ENCODE measurements at regions not wholly inside any gene's neighbourhood (a gene's known extent, or its start where the extent isn't known, plus 50 kb on each side); places are given as distances from the start of the nearest gene placed in this dataset.

DNA sequence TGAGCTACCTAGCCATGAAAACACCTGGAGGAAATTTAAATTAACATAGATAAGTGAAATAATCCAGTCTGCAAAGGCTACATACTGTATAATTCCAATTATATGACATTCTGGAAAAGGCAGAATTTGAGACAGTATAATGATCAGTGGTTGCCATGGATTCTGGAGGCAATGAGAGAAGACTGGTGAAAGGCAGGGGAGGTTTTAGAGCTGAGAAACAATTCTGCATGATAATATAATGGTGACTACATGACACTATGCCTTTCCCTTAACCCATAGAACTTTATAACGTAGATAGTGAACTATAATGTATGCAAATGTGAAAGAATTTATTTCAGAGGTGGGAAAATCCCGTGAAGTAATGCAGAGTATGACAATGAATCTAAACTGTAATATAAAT lies 749.3 kb downstream of the TRIB2 start:
- Histone ChIP-seq H3K79me1 (ENCODE audit: low read depth, low read length) (no peaks in the 10 kb centered on the region), H3K27me3 (replicated peaks in 1 of 4; ENCODE audit: control insufficient read depth in 3 of 4, extremely low read depth in 1 of 4, insufficient read depth in 3 of 4, low read length in 3 of 4) (no peaks in the 10 kb centered on the region), H3K23ac (ENCODE audit: insufficient read length) (no peak overlapping the region), H2BK20ac (ENCODE audit: low read length) (no peak overlapping the region), H2AFZ (ENCODE audit: low read length) (no peak overlapping the region), H2BK120ac (replicated peaks; ENCODE audit: low read depth, low read length) (no peak overlapping the region), H3K27ac (ENCODE audit: low read depth, low read length) (no peak overlapping the region), H4K20me1 (replicated peaks in 1 of 2; ENCODE audit: control insufficient read depth in 1 of 2, insufficient read depth in 2 of 2, low read length in 2 of 2) (no peaks in the 10 kb centered on the region), H2BK12ac (ENCODE audit: low read depth, low read length) (no peak overlapping the region), H3K56ac (replicated peaks; ENCODE audit: insufficient read length, low read depth, low read length) (no peak overlapping the region), H3K4me1 (replicated peaks in 1 of 4; ENCODE audit: control insufficient read depth in 3 of 4, insufficient read depth in 4 of 4, low read length in 3 of 4) (peaks cover 0 to 2% (median 0%) of the 10 kb centered on the region in 4 experiments; a peak in 1 of 7 replicates), H3K36me3 (ENCODE audit: control insufficient read depth in 2 of 4, insufficient read depth in 4 of 4, low read length in 3 of 4) (no peaks in the 10 kb centered on the region), H4K5ac (ENCODE audit: insufficient read length, low read depth, low read length) (no peak overlapping the region), H4K8ac (ENCODE audit: extremely low read depth, insufficient read depth, low read length) (no peak overlapping the region), H2BK5ac (ENCODE audit: low read depth, low read length) (no peak overlapping the region), H3K23me2 (ENCODE audit: low read depth, low read length) (no peaks in the 10 kb centered on the region), H3K14ac (ENCODE audit: insufficient read length) (no peak overlapping the region), H3K4me2 (ENCODE audit: insufficient read depth in 1 of 2, low read depth in 2 of 2, low read length in 2 of 2) (no peak overlapping the region), H2AK5ac (ENCODE audit: low read depth, low read length) (no peak overlapping the region), H3K4ac (replicated peaks; ENCODE audit: insufficient read length, low read depth, low read length) (no peak overlapping the region), H3K9me3 (ENCODE audit: insufficient read depth in 2 of 2, low read depth in 1 of 2, low read length in 1 of 2) (peaks cover 0 to 3% of the 10 kb centered on the region in 2 experiments; a peak in 1 of 4 replicates), H3K4me3 (ENCODE audit: extremely low read depth in 1 of 4, insufficient read depth in 2 of 4, low read depth in 3 of 4, low read length in 4 of 4) (no peak overlapping the region), H4K91ac (replicated peaks; ENCODE audit: insufficient read length, low read length) (no peak overlapping the region), H3K79me2 (ENCODE audit: control insufficient read depth in 1 of 2, insufficient read depth in 2 of 2, low read length in 2 of 2) (no peaks in the 10 kb centered on the region), H3K9ac (replicated peaks in 1 of 4; ENCODE audit: extremely low read depth in 1 of 4, low read depth in 3 of 4, low read length in 3 of 4) (no peak overlapping the region), H3K18ac (ENCODE audit: extremely low read depth, low read length) (no peak overlapping the region), H2BK15ac (ENCODE audit: low read length) (no peak overlapping the region)
- TF ChIP-seq SP2 (IDR thresholded peaks at IDR 0.05; ENCODE audit: low read length) (no peak), SUZ12 (IDR thresholded peaks at IDR 0.05; ENCODE audit: low read length) (no peak), SP1 (IDR thresholded peaks at IDR 0.05; ENCODE audit: low read depth, low read length) (no peak), JUND (IDR thresholded peaks at IDR 0.05; ENCODE audit: low read length) (no peak), RXRA (IDR thresholded peaks at IDR 0.05; ENCODE audit: insufficient read depth, low read depth, low read length) (no peak), FOSL1 (IDR thresholded peaks at IDR 0.05; ENCODE audit: insufficient read depth, low read depth, low read length) (no peak), KDM1A (IDR thresholded peaks at IDR 0.05; ENCODE audit: borderline replicate concordance, low read length) (no peak), CTBP2 (IDR thresholded peaks at IDR 0.05; ENCODE audit: borderline replicate concordance, insufficient read depth, insufficient read length, low read length) (no peak), CBX8 (IDR thresholded peaks at IDR 0.05; ENCODE audit: borderline replicate concordance, low read depth, low read length) (no peak)
- FAIRE-seq (no peak), DNase-seq (ENCODE audit: low read depth in 1 of 2, low spot score in 2 of 2) (no peak)
- WGBS, 2 experiments (ENCODE audit: extremely low coverage in 1 of 2, insufficient coverage in 1 of 2, insufficient read length in 1 of 2, insufficient replicate concordance in 2 of 2, low coverage in 1 of 2, low lambda C conversion rate in 2 of 2, missing lambda C conversion rate in 1 of 2): 63% methylated on average over 2 of the region's 2 CpGs; no CpG with 5 or more reads in 1 of the 2 experiments
- CTCF ChIA-PET (ENCODE audit: partially characterized antibody): no interaction called here
- POLR2A ChIA-PET (ENCODE audit: partially characterized antibody): no interaction called here

Data from H1 (cell line).